HCT116 (cell line): ENCODE measurements at regions not wholly inside any gene's neighbourhood (a gene's known extent, or its start where the extent isn't known, plus 50 kb on each side); places are given as distances from the start of the nearest gene placed in this dataset.
A peak's percentile ranks its signal among the peaks of the same experiment; 100 is the strongest.

Experiments used
- ATAC-seq: fragments of 200-7000 bp; cut with Tn5 transposase; 2 replicates; pipeline ENCODE4 v1.9.1; 2020; ENCODE audit warnings: mild to moderate bottlenecking, moderate library complexity
- BruUV-seq: library from RNA; stranded (reverse); fragments of 400-500 nt; replicated peaks from 2 replicates; lab custom pipeline; 2021; lab: Mats Ljungman, UMichigan
- CTCF ChIA-PET: fragments of 300-600 bp; sonication (Branson Sonifier 250); formaldehyde crosslinking; loops from one replicate; lab custom pipeline; 2021; ENCODE audit warnings: antibody characterized with exemption; lab: Charles Lee
- POLR2A ChIA-PET: fragments of 300-600, 350-600 bp; sonication (Branson Sonifier 250); formaldehyde crosslinking; loops from one replicate; lab custom pipeline; 2021; ENCODE audit warnings: antibody characterized with exemption; lab: Charles Lee
- RAD21 ChIA-PET, 2 experiments: fragments of 300-600 bp; sonication (Branson Sonifier 250); formaldehyde crosslinking; loops; one replicate each; lab custom pipeline; 2023; ENCODE audit warnings: low total read pairs in 2 of 2; ENCODE audit not compliant: uncharacterized antibody in 2 of 2, unreplicated experiment in 2 of 2, low non-redundant PET in 1 of 2; lab: Charles Lee
- DNase-seq: peaks from one replicate; pipeline ENCODE4 v3.0.0-alpha.2; 2010; ENCODE audit warnings: low read depth, low spot score
- H2AFZ ChIP-seq: fragments of 200-600 bp; shearing (Covaris generic), sonication (generic); 2 replicates; pipeline ENCODE4 v1.6.1; 2017; ENCODE audit warnings: low read depth, mixed run types, mixed read lengths, antibody characterized with exemption, low read length; ENCODE audit not compliant: poor library complexity, severe bottlenecking
- H3K27ac ChIP-seq: 2 replicates; pipeline ENCODE4 v1.5.1; 2012; ENCODE audit warnings: low read depth, low read length
- H3K27me3 ChIP-seq: fragments of 200-600 bp; sonication (generic); 2 replicates; pipeline ENCODE4 v1.6.1; 2016; ENCODE audit warnings: mixed run types, low read length, mixed read lengths; ENCODE audit not compliant: insufficient read depth
- H3K36me3 ChIP-seq, 2 experiments: fragments of 200-500 bp in 1 of 2; fragments of 200-600 bp in 1 of 2; sonication (Bioruptor generic) in 1 of 2; sonication (generic) in 1 of 2; 2 replicates each; pipeline versions ENCODE4 v1.5.1 to v1.6.1; 2014 to 2016; ENCODE audit warnings: low read length in 2 of 2, inconsistent platforms in 1 of 2, mixed read lengths in 1 of 2, mixed run types in 1 of 2; ENCODE audit not compliant: insufficient read depth in 2 of 2, control insufficient read depth in 1 of 2
- H3K4me1 ChIP-seq, 2 experiments: fragments of 200-600 bp in 1 of 2; sonication (generic) in 1 of 2; 2 replicates each; pipeline versions ENCODE4 v1.5.1 to v1.6.1; 2012 to 2017; ENCODE audit warnings: low read length in 2 of 2, inconsistent platforms in 1 of 2, mild to moderate bottlenecking in 1 of 2, mixed read lengths in 1 of 2, mixed run types in 1 of 2, moderate library complexity in 1 of 2; ENCODE audit not compliant: insufficient read depth in 2 of 2, control insufficient read depth in 1 of 2
- H3K4me2 ChIP-seq: fragments of 200-600 bp; sonication (generic); 2 replicates; pipeline ENCODE4 v1.6.1; 2017; ENCODE audit warnings: mixed run types, low read length, mixed read lengths
- H3K4me3 ChIP-seq, 2 experiments: fragments of 200-600 bp in 1 of 2; sonication (generic) in 1 of 2; replicated peaks in 1 of 2; 2 replicates each; pipeline ENCODE4 v1.5.1; 2011 to 2016; ENCODE audit warnings: low read length in 2 of 2, control low read depth in 1 of 2, low read depth in 1 of 2, mild to moderate bottlenecking in 1 of 2, mixed read lengths in 1 of 2, mixed run types in 1 of 2
- H3K79me2 ChIP-seq: fragments of 200-600 bp; sonication (generic); 2 replicates; pipeline ENCODE4 v1.6.1; 2017; ENCODE audit warnings: mild to moderate bottlenecking, mixed run types, low read length, moderate library complexity, mixed read lengths; ENCODE audit not compliant: insufficient read depth
- H3K9ac ChIP-seq: fragments of 200-600 bp; sonication (generic); 2 replicates; pipeline ENCODE4 v1.6.1; 2016; ENCODE audit warnings: low read length, mixed read lengths
- H3K9me2 ChIP-seq: fragments of 200-600 bp; sonication (generic), shearing (Covaris generic); 2 replicates; pipeline ENCODE4 v1.6.1; 2017; ENCODE audit warnings: mixed run types, mild to moderate bottlenecking, moderate library complexity; ENCODE audit not compliant: insufficient read depth
- H3K9me3 ChIP-seq, 2 experiments: fragments of 200-500 bp in 1 of 2; fragments of 200-600 bp in 1 of 2; sonication (Bioruptor generic) in 1 of 2; sonication (generic) in 1 of 2; 2 replicates each; pipeline ENCODE4 v1.6.1; 2014 to 2017; ENCODE audit warnings: low read length in 2 of 2, mixed read lengths in 2 of 2, inconsistent platforms in 1 of 2, low read depth in 1 of 2, mild to moderate bottlenecking in 1 of 2, mixed run types in 1 of 2, moderate library complexity in 1 of 2; ENCODE audit not compliant: control insufficient read depth in 1 of 2, insufficient read depth in 1 of 2
- H4K20me1 ChIP-seq: fragments of 200-600 bp; sonication (generic), shearing (Covaris generic); 2 replicates; pipeline ENCODE4 v1.6.1; 2017; ENCODE audit warnings: mixed run types, mild to moderate bottlenecking, moderate library complexity; ENCODE audit not compliant: insufficient read depth
- CEBPB ChIP-seq: IDR thresholded peaks from 2 replicates; pipeline ENCODE4 v1.6.1; 2012; ENCODE audit warnings: low read depth
- EGR1 ChIP-seq: IDR thresholded peaks from 2 replicates; pipeline ENCODE4 v1.6.1; 2012; ENCODE audit warnings: low read depth
- ELF1 ChIP-seq: IDR thresholded peaks from 2 replicates; pipeline ENCODE4 v1.6.1; 2012; ENCODE audit warnings: low read depth, borderline replicate concordance
- EZH2 ChIP-seq: fragments of 200-600 bp; sonication (generic); IDR thresholded peaks from 2 replicates; pipeline ENCODE4 v1.6.1; 2017; ENCODE audit warnings: antibody characterized with exemption, mixed run types
- EZH2phosphoT487 ChIP-seq: fragments of 200-600 bp; IDR thresholded peaks from 2 replicates; pipeline ENCODE4 v1.6.1; 2018; ENCODE audit warnings: antibody characterized with exemption, borderline replicate concordance
- FOSL1 ChIP-seq: IDR thresholded peaks from 2 replicates; pipeline ENCODE4 v1.6.1; 2012; ENCODE audit warnings: low read depth
- POLR2A ChIP-seq: IDR thresholded peaks from 2 replicates; pipeline ENCODE4 v1.7.0; 2011; ENCODE audit warnings: borderline replicate concordance; ENCODE audit not compliant: insufficient read depth, insufficient read length; ENCODE audit errors: extremely low read depth
- POLR2AphosphoS5 ChIP-seq: IDR thresholded peaks from 2 replicates; pipeline ENCODE4 v1.6.1; 2011; ENCODE audit warnings: mild to moderate bottlenecking, low read depth, low read length, moderate library complexity
- SIN3A ChIP-seq: IDR thresholded peaks from 2 replicates; pipeline ENCODE4 v1.6.1; 2012; ENCODE audit warnings: low read depth
- SP1 ChIP-seq: IDR thresholded peaks from 2 replicates; pipeline ENCODE4 v1.6.1; 2012; ENCODE audit warnings: low read depth
- ZFX ChIP-seq: fragments of 450-650 bp; IDR thresholded peaks from 2 replicates; pipeline ENCODE4 v1.6.1; 2017
- ZNF274 ChIP-seq: fragments of 200-500 bp; sonication (Bioruptor generic); IDR thresholded peaks from 2 replicates; pipeline ENCODE4 v1.6.1; 2014; ENCODE audit warnings: mild to moderate bottlenecking, low read depth, low read length, inconsistent platforms
- intact Hi-C: fragments of 100-400 bp; cut with micrococcal nuclease; formaldehyde crosslinking; loops from 2 replicates; pipeline ENCODE4 v1.10.0; 2022
- TF ChIP-seq, protein P1 (sequence below): IDR thresholded peaks from 2 replicates; pipeline ENCODE4 v1.6.1; 2012
- TF ChIP-seq, protein P2 (sequence below), 3 experiments: fragments of 200-600 bp in 1 of 3; sonication (generic) in 1 of 3; IDR thresholded peaks in 2 of 3; conservative IDR thresholded peaks in 1 of 3; 2 replicates each; pipeline ENCODE4 v1.5.1; 2012 to 2017; ENCODE audit warnings: low read depth in 2 of 3, low read length in 2 of 3, antibody characterized with exemption in 1 of 3, borderline replicate concordance in 1 of 3, control low read depth in 1 of 3, mild to moderate bottlenecking in 1 of 3, mixed read lengths in 1 of 3, mixed run types in 1 of 3, moderate library complexity in 1 of 3; ENCODE audit not compliant: insufficient read depth in 1 of 3

DNA sequence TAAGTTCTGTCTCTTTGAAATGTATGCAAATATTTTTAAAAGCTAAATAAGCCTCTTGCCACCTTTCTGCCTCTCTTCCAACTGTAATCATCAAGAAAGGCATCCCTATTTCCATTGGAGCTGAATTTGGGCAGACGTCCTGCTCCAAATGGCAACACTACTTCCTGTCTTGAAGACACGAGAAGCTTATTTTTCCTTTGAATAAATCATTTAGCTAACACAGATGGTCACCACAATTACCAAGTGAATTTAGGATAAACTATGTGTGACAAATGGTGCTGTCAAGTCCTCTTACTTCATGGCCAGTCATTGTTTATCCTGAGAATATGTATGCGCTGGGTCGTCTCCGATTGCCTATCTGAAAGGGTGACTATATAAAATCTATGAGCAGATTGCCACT, 268.0 kb downstream of the ANKRD7 start:
- Histone ChIP-seq H3K9me2 (no peaks in the 10 kb centered on the region; the same call in 1 of the 2 replicates), H3K9me3 (no peaks in the 10 kb centered on the region), H3K36me3 (no peaks in the 10 kb centered on the region), H3K4me3 (no peak overlapping the region), H3K27ac (no peak overlapping the region), H3K27me3 (no peaks in the 10 kb centered on the region), H3K9ac (no peak overlapping the region), H2AFZ (no peak overlapping the region), H3K79me2 (no peaks in the 10 kb centered on the region), H3K4me2 (no peak overlapping the region), H3K4me1 (no peaks in the 10 kb centered on the region), H4K20me1 (no peaks in the 10 kb centered on the region)
- BruUV-seq, result no TSS peak
- intact Hi-C loops, result no loop called here
- ChIA-PET RAD21 (no interaction called here), POLR2A (no interaction called here), CTCF (no interaction called here)
- no peak for TF ChIP-seq SIN3A
- TF ChIP-seq, protein P1, sequence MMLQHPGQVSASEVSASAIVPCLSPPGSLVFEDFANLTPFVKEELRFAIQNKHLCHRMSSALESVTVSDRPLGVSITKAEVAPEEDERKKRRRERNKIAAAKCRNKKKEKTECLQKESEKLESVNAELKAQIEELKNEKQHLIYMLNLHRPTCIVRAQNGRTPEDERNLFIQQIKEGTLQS, result no peak
- TF ChIP-seq CEBPB, result no peak
- TF ChIP-seq SP1, result no peak
- ATAC-seq (no peak), DNase-seq (no peak)

DNA sequence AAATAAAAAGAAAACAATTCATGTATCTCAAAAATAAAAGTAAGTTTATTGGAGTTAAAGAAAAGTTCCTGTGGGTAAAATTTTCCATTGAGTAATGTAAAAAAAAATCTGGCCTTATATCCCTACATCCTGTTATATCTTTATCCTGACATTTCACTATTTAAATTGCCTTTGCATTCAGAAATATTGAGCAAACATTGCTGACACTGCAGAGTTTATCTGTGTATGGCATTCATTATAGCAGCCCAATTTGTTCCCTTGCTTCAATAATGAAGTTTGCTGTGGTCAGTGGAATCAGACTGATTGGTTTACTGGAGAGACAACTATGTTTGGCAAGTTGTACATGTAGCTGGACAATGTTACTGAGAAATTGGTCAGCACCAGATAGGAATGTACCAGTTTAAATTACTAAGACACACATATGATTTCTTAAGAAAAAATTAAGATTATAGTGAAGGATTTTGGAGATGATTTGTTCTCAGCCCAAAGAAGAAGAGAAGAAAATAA, 271.7 kb downstream of the ANKRD7 start:
- H3K27ac ChIP-seq, result no peak overlapping the region
- CTCF ChIA-PET, result no interaction called here
- TF ChIP-seq EGR1 (no peak), ZNF274 (no peak), EZH2 (no peak), EZH2phosphoT487 (no peak), CEBPB (no peak), ELF1 (no peak), POLR2AphosphoS5 (no peak), SIN3A (no peak), ZFX (no peak), POLR2A (no peak), SP1 (no peak), FOSL1 (no peak)
- TF ChIP-seq, protein P2, sequence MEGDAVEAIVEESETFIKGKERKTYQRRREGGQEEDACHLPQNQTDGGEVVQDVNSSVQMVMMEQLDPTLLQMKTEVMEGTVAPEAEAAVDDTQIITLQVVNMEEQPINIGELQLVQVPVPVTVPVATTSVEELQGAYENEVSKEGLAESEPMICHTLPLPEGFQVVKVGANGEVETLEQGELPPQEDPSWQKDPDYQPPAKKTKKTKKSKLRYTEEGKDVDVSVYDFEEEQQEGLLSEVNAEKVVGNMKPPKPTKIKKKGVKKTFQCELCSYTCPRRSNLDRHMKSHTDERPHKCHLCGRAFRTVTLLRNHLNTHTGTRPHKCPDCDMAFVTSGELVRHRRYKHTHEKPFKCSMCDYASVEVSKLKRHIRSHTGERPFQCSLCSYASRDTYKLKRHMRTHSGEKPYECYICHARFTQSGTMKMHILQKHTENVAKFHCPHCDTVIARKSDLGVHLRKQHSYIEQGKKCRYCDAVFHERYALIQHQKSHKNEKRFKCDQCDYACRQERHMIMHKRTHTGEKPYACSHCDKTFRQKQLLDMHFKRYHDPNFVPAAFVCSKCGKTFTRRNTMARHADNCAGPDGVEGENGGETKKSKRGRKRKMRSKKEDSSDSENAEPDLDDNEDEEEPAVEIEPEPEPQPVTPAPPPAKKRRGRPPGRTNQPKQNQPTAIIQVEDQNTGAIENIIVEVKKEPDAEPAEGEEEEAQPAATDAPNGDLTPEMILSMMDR (IDR thresholded peaks at IDR 0.05 in 2 of 3, conservative IDR thresholded peaks at IDR 0.05 in 1 of 3; ENCODE audit: borderline replicate concordance in 1 of 3, insufficient read depth in 1 of 3, low read depth in 2 of 3, low read length in 2 of 3), result no peak
- BruUV-seq, result no TSS peak
- ATAC-seq (no peak), DNase-seq (no peak)
- RAD21 ChIA-PET, result no interaction called here
- H3K79me2 ChIP-seq, result no peaks in the 10 kb centered on the region
- no peaks in the 10 kb centered on the region for H3K4me1 ChIP-seq
- H3K4me2 ChIP-seq, result no peak overlapping the region
- H3K9me2 ChIP-seq, result no peaks in the 10 kb centered on the region; the same call in 1 of the 2 replicates
- intact Hi-C loops, result no loop called here
- H3K27me3 ChIP-seq, result no peaks in the 10 kb centered on the region
- POLR2A ChIA-PET, result no interaction called here
- H3K36me3 ChIP-seq, result no peaks in the 10 kb centered on the region
- H2AFZ ChIP-seq, result peak overlapping the region; percentile 37
- no peaks in the 10 kb centered on the region for H3K9me3 ChIP-seq
- no peaks in the 10 kb centered on the region for H4K20me1 ChIP-seq
- no peak overlapping the region for H3K9ac ChIP-seq
- no peak overlapping the region for H3K4me3 ChIP-seq
